IMR-90 (cell line): ENCODE measurements at regions not wholly inside any gene's neighbourhood (a gene's known extent, or its start where the extent isn't known, plus 50 kb on each side); places are given as distances from the start of the nearest gene placed in this dataset.

Source experiments
- ATAC-seq: fragments of 200-7000 bp; cut with Tn5 transposase; 2 replicates; pipeline ENCODE4 v1.9.1; 2020; ENCODE audit warnings: low read depth, mild to moderate bottlenecking, moderate library complexity
- BruUV-seq: library from RNA; stranded (reverse); fragments of 400-500 nt; replicated peaks from 2 replicates; lab custom pipeline; 2021; lab: Mats Ljungman, UMichigan
- CTCF ChIA-PET: fragments of 300-600 bp; formaldehyde crosslinking; extraction: SDS; loops from one replicate; lab custom pipeline; 2021; ENCODE audit warnings: antibody characterized with exemption; lab: Yijun Ruan, JAX
- POLR2A ChIA-PET: fragments of 300-600 bp; sonication (Branson Sonifier 250); formaldehyde crosslinking; loops from one replicate; lab custom pipeline; 2022; ENCODE audit warnings: antibody characterized with exemption; ENCODE audit not compliant: unreplicated experiment; lab: Charles Lee
- DNase-seq: peaks from one replicate; pipeline ENCODE4 v3.0.0; 2013
- H2AFZ ChIP-seq: replicated peaks from 2 replicates; pipeline ENCODE3; 2013; ENCODE audit warnings: low read length, mild to moderate bottlenecking; ENCODE audit not compliant: poor library complexity
- H2AK5ac ChIP-seq: 2 replicates; pipeline ENCODE4 v1.6.1; 2013; ENCODE audit warnings: low read depth, low read length, inconsistent platforms
- H2AK9ac ChIP-seq: replicated peaks from 2 replicates; pipeline ENCODE3; 2013; ENCODE audit warnings: mild to moderate bottlenecking, low read depth, low read length, moderate library complexity; ENCODE audit not compliant: poor library complexity
- H2BK120ac ChIP-seq: 2 replicates; pipeline ENCODE4 v1.6.1; 2013; ENCODE audit warnings: low read depth, low read length, inconsistent platforms
- H2BK15ac ChIP-seq: 3 replicates; pipeline ENCODE4 v1.6.1; 2013; ENCODE audit warnings: low read depth, low read length, inconsistent platforms
- H2BK20ac ChIP-seq: 2 replicates; pipeline ENCODE4 v1.6.1; 2013; ENCODE audit warnings: low read depth, mild to moderate bottlenecking, inconsistent platforms, low read length, moderate library complexity
- H2BK5ac ChIP-seq: 2 replicates; pipeline ENCODE4 v1.6.1; 2013; ENCODE audit warnings: mild to moderate bottlenecking, low read depth, low read length, inconsistent platforms; ENCODE audit not compliant: poor library complexity, severe bottlenecking
- H3K14ac ChIP-seq: replicated peaks from 2 replicates; pipeline ENCODE4 v1.6.1; 2013; ENCODE audit warnings: low read depth, low read length, inconsistent platforms
- H3K18ac ChIP-seq: 2 replicates; pipeline ENCODE4 v1.6.1; 2013; ENCODE audit warnings: low read depth, low read length, control low read depth
- H3K23ac ChIP-seq: 2 replicates; pipeline ENCODE4 v1.6.1; 2013; ENCODE audit warnings: low read depth, low read length, inconsistent platforms
- H3K27ac ChIP-seq: 2 replicates; pipeline ENCODE4 v1.5.1; 2013; ENCODE audit warnings: mild to moderate bottlenecking, control low read depth, low read length; ENCODE audit not compliant: insufficient read depth
- H3K27me3 ChIP-seq: 2 replicates; pipeline ENCODE4 v1.6.1; 2013; ENCODE audit warnings: low read length; ENCODE audit not compliant: control insufficient read depth, insufficient read depth
- H3K36me3 ChIP-seq: 2 replicates; pipeline ENCODE4 v1.6.1; 2013; ENCODE audit warnings: low read length, mixed read lengths; ENCODE audit not compliant: control insufficient read depth, insufficient read depth
- H3K4ac ChIP-seq: 2 replicates; pipeline ENCODE4 v1.6.1; 2013; ENCODE audit warnings: low read depth, low read length, inconsistent platforms
- H3K4me1 ChIP-seq: 2 replicates; pipeline ENCODE4 v1.6.1; 2013; ENCODE audit warnings: low read length, mixed read lengths; ENCODE audit not compliant: control insufficient read depth, insufficient read depth
- H3K4me2 ChIP-seq: 2 replicates; pipeline ENCODE4 v1.6.1; 2013; ENCODE audit warnings: low read depth, mild to moderate bottlenecking, control low read depth, low read length, moderate library complexity
- H3K4me3 ChIP-seq: 2 replicates; pipeline ENCODE4 v1.5.1; 2013; ENCODE audit warnings: low read depth, mild to moderate bottlenecking, control low read depth, low read length, moderate library complexity; ENCODE audit not compliant: insufficient read depth
- H3K56ac ChIP-seq: 2 replicates; pipeline ENCODE4 v1.6.1; 2013; ENCODE audit warnings: low read length, inconsistent platforms; ENCODE audit not compliant: insufficient read depth; ENCODE audit errors: extremely low read depth
- H3K79me1 ChIP-seq, 2 experiments: 2 replicates each; pipeline ENCODE4 v1.6.1; 2013; ENCODE audit warnings: low read length in 2 of 2, inconsistent platforms in 1 of 2, low read depth in 1 of 2
- H3K9ac ChIP-seq: 2 replicates; pipeline ENCODE4 v1.6.1; 2013; ENCODE audit warnings: low read depth, low read length, control low read depth
- H3K9me1 ChIP-seq: 2 replicates; pipeline ENCODE4 v1.6.1; 2013; ENCODE audit warnings: low read length, inconsistent platforms; ENCODE audit not compliant: insufficient read depth
- H3K9me3 ChIP-seq: 2 replicates; pipeline ENCODE4 v1.6.1; 2013; ENCODE audit warnings: low read length; ENCODE audit not compliant: control insufficient read depth, insufficient read depth
- H4K20me1 ChIP-seq: 2 replicates; pipeline ENCODE4 v1.6.1; 2013; ENCODE audit warnings: low read length, inconsistent platforms; ENCODE audit not compliant: insufficient read depth
- H4K5ac ChIP-seq: 2 replicates; pipeline ENCODE4 v1.6.1; 2013; ENCODE audit warnings: mild to moderate bottlenecking, low read depth, low read length, control low read depth
- H4K8ac ChIP-seq, 2 experiments: 2 replicates each; pipeline ENCODE4 v1.6.1; 2013; ENCODE audit warnings: low read depth in 2 of 2, low read length in 2 of 2, control low read depth in 1 of 2, inconsistent platforms in 1 of 2
- H4K91ac ChIP-seq: 2 replicates; pipeline ENCODE4 v1.6.1; 2013; ENCODE audit warnings: low read depth, low read length, inconsistent platforms; ENCODE audit not compliant: insufficient read depth
- BHLHE40 ChIP-seq: fragments of 150-350 bp; IDR thresholded peaks from 2 replicates; pipeline ENCODE4 v1.6.1; 2016; ENCODE audit warnings: mild to moderate bottlenecking, low read depth, low read length
- CEBPB ChIP-seq: IDR thresholded peaks from 2 replicates; pipeline ENCODE4 v1.6.1; 2012; ENCODE audit warnings: low read depth, low read length, improper control_type of control experiment
- CHD1 ChIP-seq: IDR thresholded peaks from 2 replicates; pipeline ENCODE4 v1.6.1; 2012; ENCODE audit warnings: low read depth, low read length, improper control_type of control experiment
- ELK1 ChIP-seq: fragments of 150-350 bp; IDR thresholded peaks from 2 replicates; pipeline ENCODE4 v1.6.1; 2016; ENCODE audit warnings: low read depth, mild to moderate bottlenecking, low read length, moderate library complexity, borderline replicate concordance
- MAFK ChIP-seq: IDR thresholded peaks from 2 replicates; pipeline ENCODE4 v1.6.1; 2012; ENCODE audit warnings: low read depth, low read length, improper control_type of control experiment
- MAZ ChIP-seq: IDR thresholded peaks from 2 replicates; pipeline ENCODE4 v1.6.1; 2012; ENCODE audit warnings: low read depth, mild to moderate bottlenecking, low read length, improper control_type of control experiment, moderate library complexity, borderline replicate concordance
- MXI1 ChIP-seq: IDR thresholded peaks from 2 replicates; pipeline ENCODE4 v1.6.1; 2012; ENCODE audit warnings: low read depth, mild to moderate bottlenecking, low read length, moderate library complexity, borderline replicate concordance
- NFE2L2 ChIP-seq: fragments of 150-350 bp; IDR thresholded peaks from 2 replicates; pipeline ENCODE4 v1.6.1; 2016; ENCODE audit warnings: low read depth, mild to moderate bottlenecking, low read length
- POLR2A ChIP-seq: IDR thresholded peaks from 2 replicates; pipeline ENCODE4 v1.6.1; 2012; ENCODE audit warnings: mild to moderate bottlenecking, low read depth, low read length
- RAD21 ChIP-seq: IDR thresholded peaks from 2 replicates; pipeline ENCODE4 v1.6.1; 2012; ENCODE audit warnings: low read length, improper control_type of control experiment
- RCOR1 ChIP-seq: IDR thresholded peaks from 2 replicates; pipeline ENCODE4 v1.6.1; 2012; ENCODE audit warnings: mild to moderate bottlenecking, low read length, improper control_type of control experiment; ENCODE audit not compliant: insufficient replicate concordance
- RFX5 ChIP-seq: IDR thresholded peaks from 2 replicates; pipeline ENCODE4 v1.8.0; 2012; ENCODE audit warnings: low read depth, mild to moderate bottlenecking, low read length, moderate library complexity
- SMC3 ChIP-seq: fragments of 150-350 bp; IDR thresholded peaks from 2 replicates; pipeline ENCODE4 v1.6.1; 2016; ENCODE audit warnings: low read depth, mild to moderate bottlenecking, antibody characterized with exemption, low read length, moderate library complexity
- USF2 ChIP-seq: fragments of 150-350 bp; IDR thresholded peaks from 2 replicates; pipeline ENCODE4 v1.6.1; 2017; ENCODE audit warnings: mild to moderate bottlenecking, antibody characterized with exemption, low read length, low read depth
- WGBS, 2 experiments: methylation state at CpG; one replicate each; pipeline versions ENCODE4 v1.1.5 to v1.1.7; 2013; ENCODE audit warnings: missing lambda C conversion rate in 2 of 2; ENCODE audit not compliant: insufficient read length in 1 of 2; ENCODE audit errors: extremely low coverage in 2 of 2; 5-methylcytosine and 5-hydroxymethylcytosine counted together
- dilution Hi-C: fragments of 300-500 bp; cut with HindIII; formaldehyde crosslinking; loops from one replicate; pipeline ENCODE4 v1.14.3; 2018; ENCODE audit warnings: low sequenced_read_pairs; ENCODE audit not compliant: unreplicated experiment
- in situ Hi-C: fragments of 300-500 bp; cut with MboI; formaldehyde crosslinking; loops from 3 replicates; pipeline ENCODE4 v1.14.3; 2019; ENCODE audit warnings: low sequenced_read_pairs, inconsistent platforms, mixed read lengths
- intact Hi-C: fragments of 100-400 bp; cut with micrococcal nuclease; formaldehyde crosslinking; loops from 2 replicates; pipeline ENCODE4 v1.10.0; 2022

GRCh38 chr6:84390334-84390733, 162.9 kb upstream of the CEP162 start:
- no peak overlapping the region for H3K4me3 ChIP-seq
- H4K20me1 ChIP-seq: no peaks in the 10 kb centered on the region
- in situ Hi-C loops (no loop called here), dilution Hi-C loops (no loop called here), intact Hi-C loops (no loop called here)
- H3K4me2 ChIP-seq: no peak overlapping the region
- no peak overlapping the region for H3K4ac ChIP-seq
- H3K27me3 ChIP-seq: no peaks in the 10 kb centered on the region
- no peak for ATAC-seq
- H2AK9ac ChIP-seq: no peak overlapping the region
- H3K9ac ChIP-seq: no peak overlapping the region
- no peak overlapping the region for H4K8ac ChIP-seq
- no peak overlapping the region for H4K5ac ChIP-seq
- H3K36me3 ChIP-seq: no peaks in the 10 kb centered on the region
- ChIA-PET CTCF (no interaction called here), POLR2A (no interaction called here)
- H2BK5ac ChIP-seq: no peak overlapping the region
- H3K79me1 ChIP-seq: no peaks in the 10 kb centered on the region
- no peak overlapping the region for H2BK15ac ChIP-seq
- no peak overlapping the region for H2AFZ ChIP-seq
- H3K27ac ChIP-seq: no peak overlapping the region
- no peaks in the 10 kb centered on the region for H3K9me1 ChIP-seq
- no CpG with 5 or more reads among the region's 2 CpGs for whole genome bisulfite sequencing, 2 experiments
- TF ChIP-seq ELK1 (no peak), RCOR1 (no peak), RAD21 (no peak), MXI1 (no peak), RFX5 (no peak), CEBPB (no peak), NFE2L2 (no peak), USF2 (no peak), SMC3 (no peak), MAFK (no peak), MAZ (no peak), BHLHE40 (no peak), POLR2A (no peak), CHD1 (no peak)
- no peak for DNase-seq
- BruUV-seq: no TSS peak
- H3K14ac ChIP-seq: no peak overlapping the region
- H2BK120ac ChIP-seq: no peak overlapping the region
- no peak overlapping the region for H3K56ac ChIP-seq
- no peak overlapping the region for H2BK20ac ChIP-seq
- no peak overlapping the region for H3K23ac ChIP-seq
- H3K18ac ChIP-seq: no peak overlapping the region
- H4K91ac ChIP-seq: no peak overlapping the region
- H3K4me1 ChIP-seq: no peaks in the 10 kb centered on the region
- H3K9me3 ChIP-seq: no peaks in the 10 kb centered on the region
- H2AK5ac ChIP-seq: no peak overlapping the region
